ENCODE measurements at regions not wholly inside any gene's neighbourhood (a gene's known extent, or its start where the extent isn't known, plus 50 kb on each side); places are given as distances from the start of the nearest gene placed in this dataset.

DNA sequence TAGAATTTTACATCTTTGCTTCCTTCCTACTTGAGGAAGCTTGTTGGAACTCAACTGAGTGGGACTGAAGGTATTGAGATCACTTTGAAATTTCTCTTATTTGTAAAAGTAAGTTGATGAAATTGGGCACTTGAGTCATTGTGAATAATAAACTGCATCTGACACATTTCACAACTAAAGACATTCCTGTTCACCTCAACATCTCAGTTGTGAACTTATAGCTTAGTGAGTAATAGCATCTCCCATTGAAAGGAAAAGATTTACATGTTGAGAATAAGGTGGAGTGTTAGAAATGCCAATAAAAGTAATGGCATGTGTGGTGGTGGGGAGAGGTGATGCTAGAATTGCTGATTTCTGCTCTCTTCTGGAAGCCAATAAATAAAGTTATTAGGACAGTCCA, 145.0 kb downstream of the SLC24A2 start:
- DNase-seq (ENCODE audit: low read depth in 2 of 2): no peak
- TF ChIP-seq, protein P1, sequence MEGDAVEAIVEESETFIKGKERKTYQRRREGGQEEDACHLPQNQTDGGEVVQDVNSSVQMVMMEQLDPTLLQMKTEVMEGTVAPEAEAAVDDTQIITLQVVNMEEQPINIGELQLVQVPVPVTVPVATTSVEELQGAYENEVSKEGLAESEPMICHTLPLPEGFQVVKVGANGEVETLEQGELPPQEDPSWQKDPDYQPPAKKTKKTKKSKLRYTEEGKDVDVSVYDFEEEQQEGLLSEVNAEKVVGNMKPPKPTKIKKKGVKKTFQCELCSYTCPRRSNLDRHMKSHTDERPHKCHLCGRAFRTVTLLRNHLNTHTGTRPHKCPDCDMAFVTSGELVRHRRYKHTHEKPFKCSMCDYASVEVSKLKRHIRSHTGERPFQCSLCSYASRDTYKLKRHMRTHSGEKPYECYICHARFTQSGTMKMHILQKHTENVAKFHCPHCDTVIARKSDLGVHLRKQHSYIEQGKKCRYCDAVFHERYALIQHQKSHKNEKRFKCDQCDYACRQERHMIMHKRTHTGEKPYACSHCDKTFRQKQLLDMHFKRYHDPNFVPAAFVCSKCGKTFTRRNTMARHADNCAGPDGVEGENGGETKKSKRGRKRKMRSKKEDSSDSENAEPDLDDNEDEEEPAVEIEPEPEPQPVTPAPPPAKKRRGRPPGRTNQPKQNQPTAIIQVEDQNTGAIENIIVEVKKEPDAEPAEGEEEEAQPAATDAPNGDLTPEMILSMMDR (IDR thresholded peaks at IDR 0.05; ENCODE audit: low read depth, low read length): no peak

DNA sequence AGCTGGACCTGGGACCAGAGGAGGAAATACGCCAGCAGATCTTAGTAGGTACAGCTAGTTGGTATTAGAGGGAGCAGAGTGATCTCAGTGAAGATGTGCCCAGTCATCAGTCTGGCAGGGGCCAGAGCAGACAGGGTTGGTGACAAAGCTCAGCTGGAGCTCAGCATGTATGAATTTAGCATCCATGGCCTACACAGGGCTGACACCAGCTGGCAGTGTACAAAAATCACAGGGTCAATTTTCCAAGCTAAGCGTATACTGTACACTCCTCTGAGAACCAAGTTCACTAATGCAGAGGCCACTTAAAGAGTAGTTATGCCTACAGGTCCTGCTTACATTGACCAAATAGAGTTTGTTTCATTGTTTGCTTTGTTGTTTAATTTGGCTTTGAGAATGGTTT, 146.6 kb downstream of the SLC24A2 start:
- peak in 1 of 2 donors; percentile 5 for DNase-seq (ENCODE audit: low read depth in 2 of 2)
- H3K4me3 ChIP-seq (replicated peaks in 1 of 2; ENCODE audit: low read depth in 2 of 2, low read length in 2 of 2): no peak overlapping the region
- TF ChIP-seq, protein P1 (IDR thresholded peaks at IDR 0.05; ENCODE audit: low read depth, low read length): no peak

More for the DNA sequence above, 145.0 kb downstream of the SLC24A2 start:
- no peak overlapping the region for H3K4me3 ChIP-seq (replicated peaks in 1 of 2; ENCODE audit: low read depth in 2 of 2, low read length in 2 of 2)

DNA sequence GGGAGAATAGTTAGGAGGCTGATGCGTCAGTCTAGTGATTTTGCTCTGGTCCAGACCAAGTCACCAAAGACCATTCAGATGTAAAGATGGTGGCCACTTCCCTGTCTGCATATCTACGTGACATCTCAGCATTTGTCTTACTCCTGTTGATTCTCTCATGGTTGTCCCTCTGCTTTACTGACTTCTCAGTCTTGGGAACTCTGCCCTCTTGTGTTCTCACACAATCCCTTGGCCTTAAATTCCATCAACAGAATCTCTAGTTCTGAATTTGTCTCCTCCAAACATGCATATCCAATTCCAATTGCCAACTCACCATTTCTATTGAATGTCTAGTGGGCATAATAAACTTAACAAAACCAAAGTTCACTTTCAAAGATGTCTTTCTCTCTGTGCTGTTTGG, 147.8 kb downstream of the SLC24A2 start:
- TF ChIP-seq, protein P1 (IDR thresholded peaks at IDR 0.05; ENCODE audit: low read depth, low read length): no peak
- no peak overlapping the region for H3K4me3 ChIP-seq (replicated peaks in 1 of 2; ENCODE audit: low read depth in 2 of 2, low read length in 2 of 2)
- DNase-seq (ENCODE audit: low read depth in 2 of 2): peak; percentile 4 to 27

DNA sequence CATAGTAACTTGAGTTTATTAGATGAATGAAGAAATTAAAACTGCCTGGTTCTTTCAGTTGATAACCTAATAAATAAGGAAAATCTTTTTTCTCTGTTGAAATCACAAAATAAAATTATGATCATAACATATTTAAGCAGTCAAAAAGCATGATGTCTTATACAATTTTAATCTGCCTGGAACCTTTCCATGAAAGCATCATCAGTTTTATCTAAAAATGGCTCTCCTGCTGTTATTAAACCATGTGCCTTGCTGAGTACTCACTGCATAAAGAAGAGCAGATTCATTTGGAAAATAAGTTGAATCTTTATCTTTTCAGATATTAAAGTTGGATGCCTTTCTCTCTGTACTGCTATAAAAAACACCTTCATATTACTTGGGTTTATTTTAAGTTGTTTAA, 148.8 kb downstream of the SLC24A2 start:
- no peak for DNase-seq (ENCODE audit: low read depth in 2 of 2)
- no peak overlapping the region for H3K4me3 ChIP-seq (replicated peaks in 1 of 2; ENCODE audit: low read depth in 2 of 2, low read length in 2 of 2)
- TF ChIP-seq, protein P1 (IDR thresholded peaks at IDR 0.05; ENCODE audit: low read depth, low read length): no peak

DNA sequence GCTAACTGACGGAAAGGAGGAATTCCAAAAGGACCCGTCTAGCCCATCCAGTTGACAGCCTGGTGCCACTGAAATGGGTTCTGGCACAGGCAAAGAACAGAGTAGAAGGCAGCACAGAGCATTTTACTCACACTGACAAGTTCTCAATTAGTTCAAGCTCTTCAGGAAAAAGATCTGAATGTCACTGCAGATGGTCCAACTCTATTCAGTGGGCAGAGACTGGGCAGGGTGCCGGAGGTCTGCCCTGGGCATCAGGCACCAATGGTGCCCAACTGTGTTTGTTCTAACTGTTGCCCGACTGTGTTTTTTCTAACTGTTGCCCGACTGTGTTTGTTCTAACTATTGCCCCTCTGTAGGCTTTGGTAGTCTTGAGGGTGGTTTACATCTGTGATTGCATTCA, 151.8 kb downstream of the SLC24A2 start:
- no peak for DNase-seq (ENCODE audit: low read depth in 2 of 2)
- TF ChIP-seq, protein P1 (IDR thresholded peaks at IDR 0.05; ENCODE audit: low read depth, low read length): no peak
- no peak overlapping the region for H3K4me3 ChIP-seq (replicated peaks in 1 of 2; ENCODE audit: low read depth in 2 of 2, low read length in 2 of 2)

DNA sequence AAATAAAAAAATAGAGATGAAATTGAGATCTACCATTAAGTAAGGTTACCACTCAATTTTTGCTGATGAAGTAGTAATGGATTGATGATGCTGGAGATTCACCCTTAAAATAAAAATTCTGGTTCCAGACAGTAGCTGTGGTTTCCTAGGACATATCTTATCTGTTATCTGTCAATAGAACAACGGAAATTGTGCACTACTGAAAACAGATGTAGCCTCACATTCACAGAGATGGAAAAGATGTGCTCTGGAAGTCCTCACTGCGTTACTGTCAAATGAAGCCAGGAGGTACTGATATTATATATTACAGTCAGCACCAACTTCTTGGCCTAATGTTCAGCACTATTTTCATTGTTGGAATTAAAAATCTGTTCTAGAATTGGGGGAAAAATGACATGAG, 154.0 kb downstream of the SLC24A2 start:
- TF ChIP-seq, protein P1 (IDR thresholded peaks at IDR 0.05; ENCODE audit: low read depth, low read length): no peak
- no peak for DNase-seq (ENCODE audit: low read depth in 2 of 2)
- no peak overlapping the region for H3K4me3 ChIP-seq (replicated peaks in 1 of 2; ENCODE audit: low read depth in 2 of 2, low read length in 2 of 2)

DNA sequence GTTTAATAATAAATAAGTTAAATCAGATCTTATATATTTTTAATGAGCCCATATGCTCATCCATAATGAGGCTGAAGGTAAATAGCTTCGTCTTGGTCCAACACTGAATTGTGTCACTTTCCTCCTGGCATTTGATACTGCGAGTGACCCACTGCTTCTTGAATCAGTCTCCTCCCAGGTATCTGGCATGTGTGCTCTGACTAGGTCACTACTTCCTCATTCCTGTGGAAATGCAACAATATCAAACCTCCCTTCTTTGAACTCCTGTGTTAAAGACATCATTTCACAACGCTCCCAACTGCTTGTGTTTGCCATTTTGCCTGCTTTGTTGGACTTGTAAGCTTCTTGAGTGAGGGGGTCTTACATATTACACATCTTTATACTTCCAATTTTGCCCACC, 157.7 kb downstream of the SLC24A2 start:
- no peak for DNase-seq (ENCODE audit: low read depth in 2 of 2)
- TF ChIP-seq, protein P1 (IDR thresholded peaks at IDR 0.05; ENCODE audit: low read depth, low read length): no peak
- no peak overlapping the region for H3K4me3 ChIP-seq (replicated peaks in 1 of 2; ENCODE audit: low read depth in 2 of 2, low read length in 2 of 2)

All from cardiac fibroblast (primary cell).